ENCODE measurements at regions not wholly inside any gene's neighbourhood (a gene's known extent, or its start where the extent isn't known, plus 50 kb on each side); places are given as distances from the start of the nearest gene placed in this dataset.

- Histone ChIP-seq H3K18ac (ENCODE audit: insufficient read length, low read depth, low read length) (no peak overlapping the region), H3K79me2 (ENCODE audit: insufficient read depth, low read length) (no peaks in the 10 kb centered on the region), H3K23ac (ENCODE audit: insufficient read length, low read depth, low read length) (no peak overlapping the region), H2BK120ac (ENCODE audit: low read depth, low read length, poor library complexity, severe bottlenecking) (no peak overlapping the region), H4K91ac (ENCODE audit: insufficient read length, low read depth, low read length) (no peak overlapping the region), H2AK5ac (ENCODE audit: insufficient read length, low read length) (no peak overlapping the region), H4K8ac (replicated peaks; ENCODE audit: insufficient read length, low read depth, low read length) (no peak overlapping the region), H2AFZ (ENCODE audit: low read length) (no peak overlapping the region), H4K5ac (ENCODE audit: insufficient read length, low read depth, low read length) (no peak overlapping the region), H3K23me2 (ENCODE audit: insufficient read length, low read depth, low read length, poor library complexity, severe bottlenecking) (no peaks in the 10 kb centered on the region), H3K4ac (ENCODE audit: low read depth, low read length) (no peak overlapping the region), H3K9ac (ENCODE audit: extremely low read depth, insufficient read length, low read length) (no peak overlapping the region), H2BK20ac (ENCODE audit: low read depth, low read length, poor library complexity, severe bottlenecking) (no peak overlapping the region), H4K20me1 (ENCODE audit: control insufficient read depth, insufficient read depth, insufficient read length) (no peaks in the 10 kb centered on the region), H3K56ac (ENCODE audit: insufficient read length, low read depth, low read length) (no peak overlapping the region), H3K27ac (ENCODE audit: insufficient read length, low read depth, low read length) (no peak overlapping the region), H3K4me2 (ENCODE audit: insufficient read depth, insufficient read length, low read length) (no peak overlapping the region), H2BK5ac (ENCODE audit: insufficient read length, low read length) (no peak overlapping the region), H2BK12ac (ENCODE audit: insufficient read length, low read depth, low read length) (no peak overlapping the region), H3K79me1 (ENCODE audit: insufficient read depth, low read depth, low read length, poor library complexity, severe bottlenecking) (no peaks in the 10 kb centered on the region), H2BK15ac (ENCODE audit: low read depth, low read length) (no peak overlapping the region), H3K27me3 (ENCODE audit: insufficient read depth, low read length) (no peaks in the 10 kb centered on the region), H3K9me3 (ENCODE audit: control insufficient read depth, low read depth, low read length) (no peaks in the 10 kb centered on the region), H3K14ac (ENCODE audit: insufficient read depth, low read length) (no peak overlapping the region), H3T11ph (ENCODE audit: low read length) (no peak overlapping the region), H3K4me1 (ENCODE audit: insufficient read depth, low read length) (no peaks in the 10 kb centered on the region)
- Mint-ChIP-seq H3K4me3 (no peak overlapping the region), H3K27me3 (ENCODE audit: low read depth) (no peaks in the 10 kb centered on the region; the same call in 1 of the 2 replicates), H3K36me3 (ENCODE audit: insufficient read depth in 1 of 3, low read depth in 3 of 3) (peaks cover 2 to 10% (median 8%) of the 10 kb centered on the region in 3 experiments; a peak in 6 of 7 replicates), H3K4me1 (peaks cover 22 to 23% of the 10 kb centered on the region in 2 experiments), H3K9me3 (peaks cover 0 to 2% of the 10 kb centered on the region in 2 experiments; a peak in 1 of 5 replicates), H3K27ac (peak overlapping the region in 2 of 3 experiments; percentile 59 to 78; a peak in 1 of 7 replicates)
- WGBS (ENCODE audit: extremely low coverage, insufficient read length, low lambda C conversion rate), result no CpG with 5 or more reads among the region's 7 CpGs
- peak; percentile 80 for DNase-seq
- TF ChIP-seq CTCF (conservative IDR thresholded peaks at IDR 0.05), result no peak
Measured at GRCh38 chr11:70699294-70700221, 301.2 kb downstream of the CTTN start.
